Smooth muscle cell (in vitro differentiated cells): ENCODE measurements at regions not wholly inside any gene's neighbourhood (a gene's known extent, or its start where the extent isn't known, plus 50 kb on each side); places are given as distances from the start of the nearest gene placed in this dataset.

ENCODE experiments used
- DNase-seq: peaks from one replicate; lab custom pipeline; 2025; ENCODE audit not compliant: unreplicated experiment; lab: John Stamatoyannopoulos, UW
- H2AFZ ChIP-seq: fragments of 200-600 bp; sonication (generic); 2 replicates; pipeline ENCODE4 v1.6.0; 2016; ENCODE audit warnings: antibody characterized with exemption, low read depth, mild to moderate bottlenecking
- H3F3A ChIP-seq: fragments of 200-600 bp; sonication (generic); 2 replicates; pipeline ENCODE4 v1.6.0; 2017; ENCODE audit warnings: antibody characterized with exemption, low read depth
- H3K27ac ChIP-seq: fragments of 200-600 bp; sonication (generic); 2 replicates; pipeline ENCODE4 v1.5.1; 2016; ENCODE audit warnings: low read depth, mild to moderate bottlenecking
- H3K27me3 ChIP-seq: fragments of 200-600 bp; sonication (generic); 2 replicates; pipeline ENCODE4 v1.6.1; 2016; ENCODE audit warnings: low read depth, mild to moderate bottlenecking
- H3K36me3 ChIP-seq: fragments of 200-600 bp; sonication (generic); 2 replicates; pipeline ENCODE4 v1.5.1; 2016; ENCODE audit warnings: low read depth
- H3K4me1 ChIP-seq: fragments of 200-600 bp; sonication (generic); 2 replicates; pipeline ENCODE4 v1.5.1; 2016; ENCODE audit warnings: low read depth
- H3K4me2 ChIP-seq: fragments of 200-600 bp; sonication (generic); 2 replicates; pipeline ENCODE4 v1.6.0; 2016; ENCODE audit warnings: mild to moderate bottlenecking
- H3K4me3 ChIP-seq: fragments of 200-600 bp; sonication (generic); 2 replicates; pipeline ENCODE4 v1.5.1; 2016; ENCODE audit warnings: mild to moderate bottlenecking
- H3K79me2 ChIP-seq: fragments of 200-600 bp; sonication (generic); 2 replicates; pipeline ENCODE4 v1.6.0; 2016; ENCODE audit warnings: low read depth, mild to moderate bottlenecking
- H3K9ac ChIP-seq: fragments of 200-600 bp; sonication (generic); 2 replicates; pipeline ENCODE4 v1.6.0; 2016; ENCODE audit warnings: low read depth
- H3K9me3 ChIP-seq: fragments of 200-600 bp; sonication (generic); replicated peaks from 2 replicates; pipeline ENCODE4 v1.5.1; 2016; ENCODE audit warnings: low read depth
- H4K20me1 ChIP-seq: fragments of 200-600 bp; sonication (generic); 2 replicates; pipeline ENCODE4 v1.6.0; 2016; ENCODE audit warnings: low read depth
- CTCF ChIP-seq: fragments of 200-600 bp; sonication (generic); IDR thresholded peaks from 2 replicates; pipeline ENCODE4 v1.5.1; 2017; ENCODE audit warnings: borderline replicate concordance, mild to moderate bottlenecking, antibody characterized with exemption; ENCODE audit not compliant: insufficient read depth, poor library complexity, severe bottlenecking
- WGBS: methylation state at CpG from one replicate; pipeline ENCODE4 v1.1.7; 2016; ENCODE audit warnings: low lambda C conversion rate; 5-methylcytosine and 5-hydroxymethylcytosine counted together

GRCh38 chrX:125709074-125709473 is 389.4 kb downstream of the TEX13C start:
- Histone ChIP-seq H3K27ac (no peak overlapping the region), H3K4me2 (no peak overlapping the region), H3F3A (no peaks in the 10 kb centered on the region), H3K27me3 (no peaks in the 10 kb centered on the region), H4K20me1 (no peaks in the 10 kb centered on the region), H2AFZ (no peak overlapping the region), H3K36me3 (no peaks in the 10 kb centered on the region), H3K79me2 (no peaks in the 10 kb centered on the region), H3K9ac (no peak overlapping the region), H3K4me1 (no peaks in the 10 kb centered on the region), H3K4me3 (no peak overlapping the region), H3K9me3 (no peaks in the 10 kb centered on the region)
- WGBS: 61% methylated on average over 2 of the region's 2 CpGs
- TF ChIP-seq CTCF: no peak
- DNase-seq: no peak

- Histone ChIP-seq H3K27ac (no peak overlapping the region), H2AFZ (no peak overlapping the region), H3K4me3 (no peak overlapping the region), H3K79me2 (no peaks in the 10 kb centered on the region), H3K9me3 (no peaks in the 10 kb centered on the region), H3K36me3 (no peaks in the 10 kb centered on the region), H3K9ac (no peak overlapping the region), H3K4me2 (no peak overlapping the region), H4K20me1 (no peaks in the 10 kb centered on the region), H3F3A (no peaks in the 10 kb centered on the region), H3K27me3 (no peaks in the 10 kb centered on the region), H3K4me1 (no peaks in the 10 kb centered on the region)
- TF ChIP-seq CTCF: no peak
- 93% methylated on average over 4 of the region's 4 CpGs for WGBS
- no peak for DNase-seq
Observed at GRCh38 chrX:125709532-125709931, 389.9 kb downstream of the TEX13C start.

GRCh38 chrX:125710403-125711062 is 390.9 kb downstream of the TEX13C start:
- Histone ChIP-seq H3K79me2 (no peaks in the 10 kb centered on the region), H3K9ac (no peak overlapping the region), H3K4me1 (no peaks in the 10 kb centered on the region), H3K9me3 (no peaks in the 10 kb centered on the region), H3K4me3 (no peak overlapping the region), H3F3A (no peaks in the 10 kb centered on the region), H3K4me2 (no peak overlapping the region), H3K36me3 (no peaks in the 10 kb centered on the region), H4K20me1 (no peaks in the 10 kb centered on the region), H3K27ac (no peak overlapping the region), H3K27me3 (no peaks in the 10 kb centered on the region), H2AFZ (no peak overlapping the region)
- DNase-seq: no peak
- no peak for TF ChIP-seq CTCF
- 81% methylated on average over 8 of the region's 8 CpGs for WGBS

GRCh38 chrX:125711103-125711502 is 391.4 kb downstream of the TEX13C start:
- no peak for TF ChIP-seq CTCF
- H3F3A ChIP-seq: no peaks in the 10 kb centered on the region
- no peaks in the 10 kb centered on the region for H4K20me1 ChIP-seq
- H3K4me3 ChIP-seq: no peak overlapping the region
- no peaks in the 10 kb centered on the region for H3K36me3 ChIP-seq
- H3K9me3 ChIP-seq: no peaks in the 10 kb centered on the region
- H2AFZ ChIP-seq: no peak overlapping the region
- H3K4me2 ChIP-seq: no peak overlapping the region
- 89% methylated on average over 1 of the region's 1 CpG for WGBS
- no peak overlapping the region for H3K27ac ChIP-seq
- H3K4me1 ChIP-seq: no peaks in the 10 kb centered on the region
- no peak overlapping the region for H3K9ac ChIP-seq
- DNase-seq: no peak
- no peaks in the 10 kb centered on the region for H3K79me2 ChIP-seq
- no peaks in the 10 kb centered on the region for H3K27me3 ChIP-seq
